WTC11 (cell line): ENCODE measurements at regions not wholly inside any gene's neighbourhood (a gene's known extent, or its start where the extent isn't known, plus 50 kb on each side); places are given as distances from the start of the nearest gene placed in this dataset.

Experiments
- ATAC-seq: fragments of 200-7000 bp; cut with Tn5 transposase; 2 replicates; pipeline ENCODE4 v1.10.0; 2021; ENCODE audit warnings: mild to moderate bottlenecking, moderate library complexity
- CTCF ChIA-PET: fragments of 300-600 bp; sonication (Branson Sonifier 250); formaldehyde crosslinking; loops from one replicate; lab custom pipeline; 2021; ENCODE audit warnings: antibody characterized with exemption; lab: Charles Lee
- POLR2A ChIA-PET: fragments of 350-600 bp; sonication (Branson Sonifier 250); formaldehyde crosslinking; loops from one replicate; lab custom pipeline; 2021; ENCODE audit warnings: antibody characterized with exemption; lab: Charles Lee
- DNase-seq: peaks from one replicate; pipeline ENCODE4 v3.0.0; 2021; ENCODE audit warnings: low spot score
- H3K27ac Mint-ChIP-seq: 2 replicates; pipeline ENCODE4 v1.8.0; 2021; ENCODE audit warnings: mixed read lengths
- H3K27me3 Mint-ChIP-seq: 2 replicates; pipeline ENCODE4 v1.8.0; 2021; ENCODE audit warnings: low read depth, mild to moderate bottlenecking, moderate library complexity, mixed read lengths
- H3K36me3 Mint-ChIP-seq: 2 replicates; pipeline ENCODE4 v1.8.0; 2021; ENCODE audit warnings: mixed read lengths
- H3K4me1 Mint-ChIP-seq: 2 replicates; pipeline ENCODE4 v1.8.0; 2022; ENCODE audit warnings: mixed read lengths
- H3K4me3 Mint-ChIP-seq: 2 replicates; pipeline ENCODE4 v1.8.0; 2021; ENCODE audit warnings: mild to moderate bottlenecking, moderate library complexity, mixed read lengths
- H3K9me3 Mint-ChIP-seq: 2 replicates; pipeline ENCODE4 v1.8.0; 2021; ENCODE audit warnings: mixed read lengths
- ERG ChIP-seq: fragments of 250-450 bp; sonication (Bioruptor Pico); IDR thresholded peaks from 2 replicates; pipeline ENCODE4 v1.8.0; 2021; ENCODE audit warnings: mild to moderate bottlenecking
- ESRRA ChIP-seq: sonication (generic); formaldehyde crosslinking; IDR thresholded peaks from 2 replicates; pipeline ENCODE4 v1.8.1; 2022; ENCODE audit warnings: mild to moderate bottlenecking, missing genetic modification reagents, borderline replicate concordance
- FOXK1 ChIP-seq: sonication (generic); formaldehyde crosslinking; IDR thresholded peaks from 2 replicates; pipeline ENCODE4 v1.8.0; 2022; ENCODE audit warnings: mild to moderate bottlenecking, moderate library complexity, missing genetic modification reagents
- FOXP4 ChIP-seq: sonication (generic); formaldehyde crosslinking; IDR thresholded peaks from 2 replicates; pipeline ENCODE4 v1.8.0; 2022; ENCODE audit warnings: mild to moderate bottlenecking, missing genetic modification reagents
- HMGA2 ChIP-seq: fragments of 250-450 bp; sonication (Bioruptor Pico); IDR thresholded peaks from 2 replicates; pipeline ENCODE4 v1.4.0; 2021; ENCODE audit warnings: mild to moderate bottlenecking, moderate library complexity
- JUN ChIP-seq: sonication (generic); formaldehyde crosslinking; IDR thresholded peaks from 2 replicates; pipeline ENCODE4 v1.8.0; 2023; ENCODE audit warnings: mild to moderate bottlenecking, missing genetic modification reagents
- MAX ChIP-seq: sonication (generic); formaldehyde crosslinking; IDR thresholded peaks from 2 replicates; pipeline ENCODE4 v1.8.0; 2022; ENCODE audit warnings: mild to moderate bottlenecking, missing genetic modification reagents
- MXD4 ChIP-seq: fragments of 250-450 bp; sonication (Bioruptor Pico); IDR thresholded peaks from 2 replicates; pipeline ENCODE4 v1.8.0; 2021; ENCODE audit warnings: mild to moderate bottlenecking, moderate library complexity, borderline replicate concordance
- NFATC4 ChIP-seq: fragments of 250-450 bp; sonication (Bioruptor Pico); IDR thresholded peaks from 2 replicates; pipeline ENCODE4 v1.9.0; 2021; ENCODE audit warnings: mild to moderate bottlenecking
- SMAD3 ChIP-seq: sonication (generic); formaldehyde crosslinking; IDR thresholded peaks from 2 replicates; pipeline ENCODE4 v1.8.0; 2022; ENCODE audit warnings: missing genetic modification reagents, mild to moderate bottlenecking, borderline replicate concordance
- SP1 ChIP-seq: sonication (generic); formaldehyde crosslinking; conservative IDR thresholded peaks from 2 replicates; pipeline ENCODE4 v1.8.1; 2022; ENCODE audit warnings: missing genetic modification reagents
- ZNF138 ChIP-seq: sonication (generic); formaldehyde crosslinking; conservative IDR thresholded peaks from 2 replicates; pipeline ENCODE4 v1.8.1; 2022; ENCODE audit warnings: mild to moderate bottlenecking, moderate library complexity, missing genetic modification reagents
- ZNF396 ChIP-seq: fragments of 250-450 bp; sonication (Bioruptor Pico); IDR thresholded peaks from 2 replicates; pipeline ENCODE4 v1.8.0; 2021; ENCODE audit warnings: mild to moderate bottlenecking, moderate library complexity, borderline replicate concordance
- ZNF425 ChIP-seq: fragments of 250-450 bp; sonication (Bioruptor Pico); conservative IDR thresholded peaks from 2 replicates; pipeline ENCODE4 v1.9.0; 2021; ENCODE audit warnings: mild to moderate bottlenecking
- TF ChIP-seq, protein P1 (sequence below): sonication (generic); formaldehyde crosslinking; IDR thresholded peaks from 2 replicates; pipeline ENCODE4 v1.8.1; 2022; ENCODE audit warnings: low read depth, mild to moderate bottlenecking, moderate library complexity, missing genetic modification reagents, borderline replicate concordance
- TF ChIP-seq, protein P2 (sequence below): sonication (generic); formaldehyde crosslinking; IDR thresholded peaks from 2 replicates; pipeline ENCODE4 v1.8.1; 2023; ENCODE audit warnings: mild to moderate bottlenecking, missing genetic modification reagents, borderline replicate concordance

- TF ChIP-seq FOXP4 (CRISPR knock-in tag) (no peak), SMAD3 (CRISPR knock-in tag) (no peak), ZNF138 (CRISPR knock-in tag) (no peak), ZNF396 (CRISPR knock-in tag) (no peak), ESRRA (no peak)
- TF ChIP-seq, protein P1, sequence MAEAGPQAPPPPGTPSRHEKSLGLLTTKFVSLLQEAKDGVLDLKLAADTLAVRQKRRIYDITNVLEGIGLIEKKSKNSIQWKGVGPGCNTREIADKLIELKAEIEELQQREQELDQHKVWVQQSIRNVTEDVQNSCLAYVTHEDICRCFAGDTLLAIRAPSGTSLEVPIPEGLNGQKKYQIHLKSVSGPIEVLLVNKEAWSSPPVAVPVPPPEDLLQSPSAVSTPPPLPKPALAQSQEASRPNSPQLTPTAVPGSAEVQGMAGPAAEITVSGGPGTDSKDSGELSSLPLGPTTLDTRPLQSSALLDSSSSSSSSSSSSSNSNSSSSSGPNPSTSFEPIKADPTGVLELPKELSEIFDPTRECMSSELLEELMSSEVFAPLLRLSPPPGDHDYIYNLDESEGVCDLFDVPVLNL (CRISPR knock-in tag): no peak
These were observed 645.1 kb upstream of the RBFOX1 start (continued) for GRCh38 chr16:6687593-6687992.

DNA sequence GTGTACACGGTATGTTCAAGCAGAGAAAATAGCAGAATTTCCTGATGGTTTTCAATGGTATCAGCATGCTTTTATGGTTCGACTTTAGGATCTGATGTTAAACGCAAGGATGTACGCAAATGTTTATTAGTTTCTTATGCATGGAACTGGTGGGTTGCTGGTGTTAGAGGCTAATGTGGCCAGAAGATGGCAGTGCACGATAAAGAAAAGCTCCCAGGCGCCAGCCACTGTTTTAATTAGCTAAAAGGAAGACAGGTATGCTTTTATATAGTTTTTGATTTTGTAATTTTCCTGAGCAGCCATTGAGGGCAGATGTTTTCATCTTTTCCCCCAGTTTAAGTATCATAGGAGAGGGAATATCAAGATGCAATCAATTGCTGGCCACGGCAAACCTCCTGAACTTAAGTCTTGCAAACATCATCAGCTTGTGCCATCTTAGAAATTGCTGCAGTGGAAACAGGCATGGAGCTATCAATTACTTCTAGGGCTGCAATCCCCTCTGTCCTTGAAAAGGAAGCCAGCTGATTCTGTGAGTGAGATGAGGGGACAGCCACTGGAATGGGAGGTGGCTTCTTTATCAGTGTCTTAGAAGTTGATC is 648.5 kb upstream of the RBFOX1 start:
- Mint-ChIP-seq H3K27ac (no peak overlapping the region), H3K4me1 (no peaks in the 10 kb centered on the region), H3K27me3 (peaks cover 19% of the 10 kb centered on the region), H3K4me3 (no peak overlapping the region), H3K9me3 (peaks cover 81% of the 10 kb centered on the region), H3K36me3 (peaks cover 82% of the 10 kb centered on the region)
- ChIA-PET POLR2A (no interaction called here), CTCF (interaction anchor here (0.6 to 1.0 kb wide), 2 partner anchors 11 to 1951 kb away, joined by 3 read pairs; no protein-coding TSS in a partner anchor)
- ATAC-seq (no peak), DNase-seq (no peak)
- TF ChIP-seq FOXK1 (CRISPR knock-in tag) (no peak), SP1 (CRISPR knock-in tag) (no peak), MAX (CRISPR knock-in tag) (no peak), MXD4 (no peak), ZNF425 (no peak), HMGA2 (CRISPR knock-in tag) (no peak), NFATC4 (CRISPR knock-in tag) (no peak), JUN (CRISPR knock-in tag) (no peak), ERG (CRISPR knock-in tag) (no peak)
- TF ChIP-seq, protein P2, sequence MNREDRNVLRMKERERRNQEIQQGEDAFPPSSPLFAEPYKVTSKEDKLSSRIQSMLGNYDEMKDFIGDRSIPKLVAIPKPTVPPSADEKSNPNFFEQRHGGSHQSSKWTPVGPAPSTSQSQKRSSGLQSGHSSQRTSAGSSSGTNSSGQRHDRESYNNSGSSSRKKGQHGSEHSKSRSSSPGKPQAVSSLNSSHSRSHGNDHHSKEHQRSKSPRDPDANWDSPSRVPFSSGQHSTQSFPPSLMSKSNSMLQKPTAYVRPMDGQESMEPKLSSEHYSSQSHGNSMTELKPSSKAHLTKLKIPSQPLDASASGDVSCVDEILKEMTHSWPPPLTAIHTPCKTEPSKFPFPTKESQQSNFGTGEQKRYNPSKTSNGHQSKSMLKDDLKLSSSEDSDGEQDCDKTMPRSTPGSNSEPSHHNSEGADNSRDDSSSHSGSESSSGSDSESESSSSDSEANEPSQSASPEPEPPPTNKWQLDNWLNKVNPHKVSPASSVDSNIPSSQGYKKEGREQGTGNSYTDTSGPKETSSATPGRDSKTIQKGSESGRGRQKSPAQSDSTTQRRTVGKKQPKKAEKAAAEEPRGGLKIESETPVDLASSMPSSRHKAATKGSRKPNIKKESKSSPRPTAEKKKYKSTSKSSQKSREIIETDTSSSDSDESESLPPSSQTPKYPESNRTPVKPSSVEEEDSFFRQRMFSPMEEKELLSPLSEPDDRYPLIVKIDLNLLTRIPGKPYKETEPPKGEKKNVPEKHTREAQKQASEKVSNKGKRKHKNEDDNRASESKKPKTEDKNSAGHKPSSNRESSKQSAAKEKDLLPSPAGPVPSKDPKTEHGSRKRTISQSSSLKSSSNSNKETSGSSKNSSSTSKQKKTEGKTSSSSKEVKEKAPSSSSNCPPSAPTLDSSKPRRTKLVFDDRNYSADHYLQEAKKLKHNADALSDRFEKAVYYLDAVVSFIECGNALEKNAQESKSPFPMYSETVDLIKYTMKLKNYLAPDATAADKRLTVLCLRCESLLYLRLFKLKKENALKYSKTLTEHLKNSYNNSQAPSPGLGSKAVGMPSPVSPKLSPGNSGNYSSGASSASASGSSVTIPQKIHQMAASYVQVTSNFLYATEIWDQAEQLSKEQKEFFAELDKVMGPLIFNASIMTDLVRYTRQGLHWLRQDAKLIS (CRISPR knock-in tag): no peak
